T-helper 1 cell treated with Interleukin-12 subunit alpha and Interleukin-12 subunit beta and Interleukin-4 antibody, amounts not matched to agents 30 ng/mL and 1 ng/mL, for 36 hours (primary cell): ENCODE measurements at regions not wholly inside any gene's neighbourhood (a gene's known extent, or its start where the extent isn't known, plus 50 kb on each side); places are given as distances from the start of the nearest gene placed in this dataset.
"Not testable (repeated sequence)": the region's sequence is repeated elsewhere in the genome, so short reads cannot be mapped to it uniquely, and the experiment has no call there.

Experiments used
- intact Hi-C: fragments of 100-400 bp; cut with micrococcal nuclease; formaldehyde crosslinking; loops from one replicate; pipeline ENCODE4 v1.15.1; 2024

- intact Hi-C loops: no loop called here
Observed at GRCh38 chr16:87138738-87139267, 178.4 kb downstream of the C16orf95 start.

- intact Hi-C loops: no loop called here
Observed at GRCh38 chr16:87140211-87141200, 176.7 kb downstream of the C16orf95 start.

DNA sequence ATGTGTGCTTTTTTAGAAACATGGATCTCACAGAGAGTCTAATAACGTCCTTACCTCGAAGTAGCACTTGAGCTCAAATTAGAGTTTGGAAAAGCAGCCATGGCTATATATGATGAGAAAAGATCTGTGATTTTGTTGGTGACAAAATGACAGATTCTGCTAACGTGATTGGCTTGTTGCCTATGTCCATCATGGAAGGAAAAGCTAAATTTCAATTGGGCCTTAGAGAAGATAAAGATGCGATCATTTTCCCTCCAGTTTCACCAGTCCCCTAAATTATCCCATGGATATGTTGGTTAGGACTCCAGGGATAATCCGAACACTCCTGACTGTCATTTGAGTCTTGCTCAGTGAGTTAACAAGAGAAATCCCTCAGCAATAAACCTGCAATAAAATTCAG is 175.8 kb downstream of the C16orf95 start:
- intact Hi-C loops: no loop called here

DNA sequence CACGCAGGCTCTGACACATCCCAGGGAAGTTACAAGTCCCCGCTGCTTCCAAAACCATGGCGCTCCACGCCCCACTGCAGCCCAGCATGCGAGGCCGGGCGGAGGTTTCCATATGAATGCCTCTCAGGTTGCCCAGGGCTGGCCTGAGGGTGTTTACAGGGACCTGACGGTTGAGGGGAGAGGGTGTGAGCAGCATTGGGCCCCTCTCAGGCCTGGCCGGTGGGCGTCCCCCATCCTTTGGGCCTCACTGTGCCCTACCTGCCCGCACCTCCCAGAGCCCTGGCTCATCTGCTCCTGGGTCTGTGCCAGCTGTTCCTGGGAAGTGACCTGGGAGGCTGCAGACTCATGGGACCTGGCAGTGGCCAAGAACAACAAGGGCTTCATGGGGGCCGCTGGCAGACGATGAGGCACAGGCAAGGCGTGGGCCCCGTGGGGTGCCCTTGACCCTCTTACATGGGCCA is 173.5 kb downstream of the C16orf95 start:
- intact Hi-C loops: no loop called here

- intact Hi-C loops: no loop called here
Observed at GRCh38 chr16:87144232-87144631, 173.0 kb downstream of the C16orf95 start.

GRCh38 chr16:87145181-87146176 is 171.7 kb downstream of the C16orf95 start:
- intact Hi-C loops: no loop called here

DNA sequence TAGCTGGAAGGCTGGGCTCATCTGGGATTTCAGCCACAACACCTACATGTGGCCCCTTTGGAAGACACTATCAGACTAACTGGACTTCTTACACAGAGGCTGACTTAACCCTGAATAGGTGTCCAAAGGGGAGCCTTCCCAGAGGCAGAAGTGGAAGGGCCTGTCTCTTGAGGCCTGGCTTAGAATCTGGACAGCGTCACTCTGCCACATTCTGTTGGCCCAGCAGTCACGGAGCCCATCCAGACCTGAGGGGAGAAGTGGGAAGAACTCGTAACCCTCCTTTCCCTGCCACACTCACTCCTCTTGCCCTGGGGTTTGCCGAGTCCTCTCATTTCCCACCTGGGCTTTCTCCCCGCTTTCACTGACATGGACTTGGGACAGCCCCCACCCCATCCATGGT is 170.5 kb downstream of the C16orf95 start:
- intact Hi-C loops: no loop called here

GRCh38 chr16:87149051-87149450 is 168.1 kb downstream of the C16orf95 start:
- intact Hi-C loops: no loop called here

GRCh38 chr16:87150262-87150661 is 166.9 kb downstream of the C16orf95 start:
- intact Hi-C loops: no loop called here

DNA sequence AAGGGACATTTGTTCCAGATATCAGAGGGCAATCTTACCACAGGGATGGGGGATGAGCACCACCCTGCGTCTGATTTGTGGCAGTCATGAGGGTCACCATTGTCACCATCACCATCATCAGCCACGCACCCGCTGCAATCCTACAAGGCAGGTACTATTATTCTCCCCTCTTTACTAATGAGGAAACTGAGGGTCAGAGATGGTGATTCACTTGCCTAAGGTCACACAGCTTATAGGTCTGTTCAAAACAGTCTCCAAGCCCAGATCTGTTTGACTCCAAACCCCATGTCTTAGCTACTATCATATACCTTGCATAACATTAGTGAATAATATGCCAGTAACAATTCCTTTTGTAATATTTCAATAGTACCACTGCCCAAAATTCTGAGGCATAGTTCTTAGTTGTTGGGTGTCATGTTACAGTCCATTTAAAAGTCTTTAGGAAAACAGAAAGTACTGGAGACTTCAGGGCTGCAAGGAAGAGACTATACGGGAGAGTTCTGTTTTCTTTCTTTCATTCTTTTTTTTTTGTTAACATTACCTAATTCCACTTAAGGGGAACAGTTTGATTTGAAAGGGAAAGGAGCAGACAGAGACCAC is 166.4 kb downstream of the C16orf95 start:
- intact Hi-C loops: no loop called here

GRCh38 chr16:87152221-87152755 is 164.9 kb downstream of the C16orf95 start:
- intact Hi-C loops: no loop called here

- intact Hi-C loops: no loop called here
Observed at GRCh38 chr16:87153326-87153725, 163.9 kb downstream of the C16orf95 start.

DNA sequence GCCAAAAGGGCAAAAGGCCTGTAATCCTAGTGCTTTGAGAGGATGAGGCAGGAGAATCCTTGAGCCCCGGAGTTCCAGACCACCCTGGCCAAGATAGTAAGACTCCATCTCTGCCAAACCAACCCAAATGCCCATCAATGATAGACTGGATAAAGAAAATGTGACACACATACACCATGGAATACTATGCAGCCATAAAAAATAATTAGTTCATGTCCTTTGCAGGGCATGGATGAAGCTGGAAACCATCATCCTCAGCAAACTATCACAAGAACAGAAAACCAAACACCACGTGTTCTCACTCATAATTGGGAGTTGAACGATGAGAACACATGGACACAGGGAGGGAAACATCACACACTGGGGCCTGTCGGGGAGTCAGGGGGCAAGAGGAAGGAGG is 161.9 kb downstream of the C16orf95 start:
- intact Hi-C loops: not testable (repeated sequence)

DNA sequence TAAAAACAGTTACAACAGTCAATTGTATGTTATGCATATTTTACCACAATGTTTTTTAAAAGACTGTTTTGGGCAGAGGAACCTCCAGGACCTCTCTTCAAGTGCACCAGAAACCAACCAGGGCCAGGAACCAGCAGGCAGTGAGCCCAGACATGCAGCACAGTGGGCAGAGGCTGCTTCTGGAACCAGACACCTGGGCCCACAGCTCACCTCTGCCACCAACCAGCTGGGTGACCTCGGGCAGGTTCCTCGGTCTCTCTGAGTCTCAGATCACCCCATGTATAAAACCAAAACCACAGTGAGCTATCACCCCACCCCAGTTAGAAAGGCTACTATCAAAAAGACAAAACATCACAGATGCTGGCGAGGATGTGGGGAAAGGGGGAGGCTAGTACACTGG is 161.0 kb downstream of the C16orf95 start:
- intact Hi-C loops: no loop called here

GRCh38 chr16:87160234-87160636 is 157.0 kb downstream of the C16orf95 start:
- intact Hi-C loops: loop anchor here (5.0 kb wide), 1 partner anchor 603 kb away; the partner anchor contains the start of gene MTHFSD

GRCh38 chr16:87160701-87161337 is 156.4 kb downstream of the C16orf95 start:
- intact Hi-C loops: loop anchor here (5.0 kb wide), 1 partner anchor 604 kb away; the partner anchor contains the start of gene MTHFSD

- intact Hi-C loops: loop anchor here (5.0 kb wide), 1 partner anchor 604 kb away; the partner anchor contains the start of gene MTHFSD
Observed at GRCh38 chr16:87161410-87161809, 155.8 kb downstream of the C16orf95 start.

- intact Hi-C loops: loop anchor here (5.0 kb wide), 1 partner anchor 605 kb away; the partner anchor contains the start of gene MTHFSD
Observed at GRCh38 chr16:87161822-87162676, 155.1 kb downstream of the C16orf95 start.

DNA sequence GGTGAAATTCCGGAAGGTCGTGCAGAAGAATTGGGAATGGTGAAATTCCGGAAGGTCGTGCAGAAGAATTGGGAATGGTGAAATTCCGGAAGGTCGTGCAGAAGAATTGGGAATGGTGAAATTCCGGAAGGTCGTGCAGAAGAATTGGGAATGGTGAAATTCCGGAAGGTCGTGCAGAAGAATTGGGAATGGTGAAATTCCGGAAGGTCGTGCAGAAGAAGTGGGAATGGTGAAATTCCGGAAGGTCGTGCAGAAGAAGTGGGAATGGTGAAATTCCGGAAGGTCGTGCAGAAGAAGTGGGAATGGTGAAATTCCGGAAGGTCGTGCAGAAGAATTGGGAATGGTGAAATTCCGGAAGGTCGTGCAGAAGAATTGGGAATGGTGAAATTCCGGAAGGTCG is 154.4 kb downstream of the C16orf95 start:
- intact Hi-C loops: loop anchor here (5.0 kb wide), 1 partner anchor 605 kb away; the partner anchor contains the start of gene MTHFSD
